Breast epithelium (tissue), 4 donors: ENCODE measurements at regions not wholly inside any gene's neighbourhood (a gene's known extent, or its start where the extent isn't known, plus 50 kb on each side); places are given as distances from the start of the nearest gene placed in this dataset.
"Not testable (repeated sequence)": the region's sequence is repeated elsewhere in the genome, so short reads cannot be mapped to it uniquely, and the experiment has no call there.

Source experiments
- DNase-seq, 2 donors: peaks; one replicate each; pipeline ENCODE4 v3.0.0-alpha.2; 2019; ENCODE audit warnings: low spot score in 2 of 2
- H3K27ac ChIP-seq, 2 donors: fragments of 200-600 bp; sonication (generic) in 1 of 2; one replicate each; pipeline ENCODE4 v1.5.1; 2016 to 2019; ENCODE audit warnings: mild to moderate bottlenecking in 1 of 2
- H3K27me3 ChIP-seq, 2 donors: fragments of 200-600 bp; sonication (generic) in 1 of 2; one replicate each; pipeline versions ENCODE4 v1.5.1 to v1.6.0; 2017 to 2019; ENCODE audit warnings: control low read depth in 1 of 2, mild to moderate bottlenecking in 1 of 2
- H3K36me3 ChIP-seq: fragments of 200-600 bp; one replicate; pipeline ENCODE4 v1.5.1; 2019
- H3K4me1 ChIP-seq, 2 donors: fragments of 200-600 bp; sonication (generic); one replicate each; pipeline ENCODE4 v1.5.1; 2016 to 2019; ENCODE audit warnings: control low read depth in 1 of 2
- H3K4me3 ChIP-seq, 3 donors: fragments of 200-600 bp; sonication (generic); 1 replicate in 2 of 3; 2 replicates in 1 of 3; pipeline ENCODE4 v1.5.1; 2016 to 2019; ENCODE audit warnings: mild to moderate bottlenecking in 3 of 3, moderate library complexity in 2 of 3
- H3K9me3 ChIP-seq, 2 donors: fragments of 200-600 bp; sonication (generic) in 1 of 2; one replicate each; pipeline ENCODE4 v1.5.1; 2016 to 2019; ENCODE audit warnings: control low read depth in 1 of 2
- POLR2A ChIP-seq: fragments of 450-650 bp; IDR thresholded peaks from one replicate; pipeline ENCODE4 v1.6.1; 2016; ENCODE audit warnings: antibody characterized with exemption, mild to moderate bottlenecking, moderate library complexity
- POLR2AphosphoS5 ChIP-seq, 3 donors: sonication (generic); formaldehyde crosslinking; IDR thresholded peaks; one replicate each; pipeline ENCODE4 v1.6.1; 2017; ENCODE audit warnings: antibody characterized with exemption in 3 of 3
- intact Hi-C: fragments of 100-400 bp; cut with DNase I; formaldehyde crosslinking; loops from one replicate; pipeline ENCODE4 v1.15.1; 2023; ENCODE audit warnings: low total_unique reads
- TF ChIP-seq, protein P1 (sequence below), 3 donors: fragments of 450-650 bp; IDR thresholded peaks; one replicate each; pipeline ENCODE4 v1.5.1; 2016 to 2017; ENCODE audit warnings: antibody characterized with exemption in 3 of 3, mild to moderate bottlenecking in 3 of 3, moderate library complexity in 3 of 3

DNA sequence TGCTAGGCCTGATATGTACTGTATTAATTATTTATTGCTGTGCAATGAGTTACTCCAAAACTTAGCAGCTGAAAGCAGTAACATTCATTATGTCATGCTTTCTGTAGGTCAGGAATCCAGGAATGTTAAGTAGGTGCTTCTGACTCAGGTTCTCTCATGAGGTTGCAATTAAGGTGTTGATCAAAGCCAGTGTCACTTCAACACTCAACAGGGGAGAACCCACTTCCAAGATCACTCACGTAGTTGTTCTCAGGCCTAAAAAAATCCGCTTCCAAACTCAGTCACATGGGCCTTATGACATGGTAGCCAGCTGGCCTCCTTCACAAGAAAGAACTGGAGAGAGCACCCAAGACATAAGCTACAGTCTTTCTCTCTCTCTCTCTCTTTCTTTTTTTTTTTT lies 211.1 kb upstream of the NBEA start:
- Histone ChIP-seq H3K27me3 (no peaks in the 10 kb centered on the region), H3K4me1 (no peaks in the 10 kb centered on the region), H3K9me3 (no peaks in the 10 kb centered on the region), H3K36me3 (no peaks in the 10 kb centered on the region), H3K27ac (no peak overlapping the region), H3K4me3 (no peak overlapping the region)
- intact Hi-C loops, result no loop called here
- TF ChIP-seq, protein P1, sequence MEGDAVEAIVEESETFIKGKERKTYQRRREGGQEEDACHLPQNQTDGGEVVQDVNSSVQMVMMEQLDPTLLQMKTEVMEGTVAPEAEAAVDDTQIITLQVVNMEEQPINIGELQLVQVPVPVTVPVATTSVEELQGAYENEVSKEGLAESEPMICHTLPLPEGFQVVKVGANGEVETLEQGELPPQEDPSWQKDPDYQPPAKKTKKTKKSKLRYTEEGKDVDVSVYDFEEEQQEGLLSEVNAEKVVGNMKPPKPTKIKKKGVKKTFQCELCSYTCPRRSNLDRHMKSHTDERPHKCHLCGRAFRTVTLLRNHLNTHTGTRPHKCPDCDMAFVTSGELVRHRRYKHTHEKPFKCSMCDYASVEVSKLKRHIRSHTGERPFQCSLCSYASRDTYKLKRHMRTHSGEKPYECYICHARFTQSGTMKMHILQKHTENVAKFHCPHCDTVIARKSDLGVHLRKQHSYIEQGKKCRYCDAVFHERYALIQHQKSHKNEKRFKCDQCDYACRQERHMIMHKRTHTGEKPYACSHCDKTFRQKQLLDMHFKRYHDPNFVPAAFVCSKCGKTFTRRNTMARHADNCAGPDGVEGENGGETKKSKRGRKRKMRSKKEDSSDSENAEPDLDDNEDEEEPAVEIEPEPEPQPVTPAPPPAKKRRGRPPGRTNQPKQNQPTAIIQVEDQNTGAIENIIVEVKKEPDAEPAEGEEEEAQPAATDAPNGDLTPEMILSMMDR (IDR thresholded peaks at IDR 0.05), result no peak
- TF ChIP-seq POLR2AphosphoS5 (IDR thresholded peaks at IDR 0.05) (no peak), POLR2A (no peak)
- DNase-seq, result no peak

DNA sequence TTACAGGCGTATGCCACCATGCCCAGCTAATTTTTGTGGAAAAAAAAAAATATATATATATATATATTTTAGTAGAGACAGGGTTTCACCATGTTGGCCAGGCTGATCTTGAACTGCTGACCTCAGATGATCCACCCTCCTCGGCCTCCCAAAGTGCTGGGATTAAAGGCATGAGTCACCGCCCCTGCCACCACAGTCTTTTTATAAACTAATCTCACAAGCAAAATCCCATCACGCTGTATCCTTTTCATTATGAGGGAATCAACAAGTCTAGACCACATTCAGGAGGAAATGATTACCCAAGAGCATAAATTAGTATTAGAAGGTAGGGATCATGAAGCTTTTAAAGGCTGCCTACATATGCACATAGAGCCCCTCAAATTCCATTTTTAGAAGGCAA lies 210.6 kb upstream of the NBEA start:
- no peaks in the 10 kb centered on the region for H3K36me3 ChIP-seq
- no peak overlapping the region for H3K4me3 ChIP-seq
- no peaks in the 10 kb centered on the region for H3K9me3 ChIP-seq
- intact Hi-C loops, result no loop called here
- no peaks in the 10 kb centered on the region for H3K4me1 ChIP-seq
- TF ChIP-seq POLR2AphosphoS5 (IDR thresholded peaks at IDR 0.05) (no peak), POLR2A (no peak)
- TF ChIP-seq, protein P1 (IDR thresholded peaks at IDR 0.05), result no peak
- no peaks in the 10 kb centered on the region for H3K27me3 ChIP-seq
- no peak overlapping the region for H3K27ac ChIP-seq
- DNase-seq, result no peak

DNA sequence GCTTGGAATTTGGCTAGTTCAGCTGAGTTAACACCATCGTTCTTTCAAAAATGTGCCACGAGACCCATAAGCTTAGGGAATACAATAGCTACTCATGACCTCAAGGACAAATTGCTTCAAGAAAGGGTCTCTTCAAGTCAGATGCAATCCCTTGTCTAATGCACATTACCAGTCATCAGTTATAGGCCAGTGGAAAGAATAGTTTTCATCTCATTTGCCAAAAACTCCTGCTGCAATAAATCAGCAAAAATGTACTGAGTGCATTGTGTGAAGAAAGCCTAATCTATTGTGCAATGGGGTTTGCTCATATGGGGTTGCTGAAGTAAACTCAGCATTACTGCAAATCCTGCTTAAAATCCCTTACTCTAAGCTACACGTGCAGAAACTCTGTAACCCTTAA lies 208.3 kb upstream of the NBEA start:
- Histone ChIP-seq H3K36me3 (no peaks in the 10 kb centered on the region), H3K27ac (no peak overlapping the region), H3K4me1 (no peaks in the 10 kb centered on the region), H3K27me3 (no peaks in the 10 kb centered on the region), H3K9me3 (no peaks in the 10 kb centered on the region), H3K4me3 (no peak overlapping the region)
- DNase-seq, result no peak
- intact Hi-C loops, result no loop called here
- TF ChIP-seq, protein P1 (IDR thresholded peaks at IDR 0.05), result no peak
- TF ChIP-seq POLR2AphosphoS5 (IDR thresholded peaks at IDR 0.05) (no peak), POLR2A (no peak)

DNA sequence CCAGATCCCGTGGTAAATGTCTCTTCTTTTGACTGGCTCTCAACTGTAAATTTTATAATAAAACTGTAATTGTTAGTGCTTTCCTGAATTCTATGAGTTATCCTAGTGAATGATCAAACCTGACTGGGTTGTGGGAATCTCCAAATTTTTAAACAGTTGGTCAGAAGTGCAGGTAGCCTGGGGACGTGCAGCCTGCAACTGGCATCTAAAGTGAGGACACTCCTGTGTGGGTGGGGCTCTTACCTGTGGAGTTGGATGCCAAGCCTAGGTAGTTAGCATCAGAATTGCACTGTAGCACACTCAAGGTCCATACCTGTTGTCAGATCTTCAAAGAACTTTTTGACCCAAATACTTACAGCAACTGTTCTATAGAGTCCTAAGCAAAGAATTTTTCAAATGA lies 207.1 kb upstream of the NBEA start:
- no peaks in the 10 kb centered on the region for H3K36me3 ChIP-seq
- H3K4me3 ChIP-seq, result no peak overlapping the region
- no peak for DNase-seq
- no peak overlapping the region for H3K27ac ChIP-seq
- no peaks in the 10 kb centered on the region for H3K27me3 ChIP-seq
- TF ChIP-seq, protein P1 (IDR thresholded peaks at IDR 0.05), result no peak
- TF ChIP-seq POLR2A, result no peak
- TF ChIP-seq POLR2AphosphoS5 (IDR thresholded peaks at IDR 0.05), result no peak
- H3K9me3 ChIP-seq, result no peaks in the 10 kb centered on the region
- H3K4me1 ChIP-seq, result no peaks in the 10 kb centered on the region
- intact Hi-C loops, result no loop called here

DNA sequence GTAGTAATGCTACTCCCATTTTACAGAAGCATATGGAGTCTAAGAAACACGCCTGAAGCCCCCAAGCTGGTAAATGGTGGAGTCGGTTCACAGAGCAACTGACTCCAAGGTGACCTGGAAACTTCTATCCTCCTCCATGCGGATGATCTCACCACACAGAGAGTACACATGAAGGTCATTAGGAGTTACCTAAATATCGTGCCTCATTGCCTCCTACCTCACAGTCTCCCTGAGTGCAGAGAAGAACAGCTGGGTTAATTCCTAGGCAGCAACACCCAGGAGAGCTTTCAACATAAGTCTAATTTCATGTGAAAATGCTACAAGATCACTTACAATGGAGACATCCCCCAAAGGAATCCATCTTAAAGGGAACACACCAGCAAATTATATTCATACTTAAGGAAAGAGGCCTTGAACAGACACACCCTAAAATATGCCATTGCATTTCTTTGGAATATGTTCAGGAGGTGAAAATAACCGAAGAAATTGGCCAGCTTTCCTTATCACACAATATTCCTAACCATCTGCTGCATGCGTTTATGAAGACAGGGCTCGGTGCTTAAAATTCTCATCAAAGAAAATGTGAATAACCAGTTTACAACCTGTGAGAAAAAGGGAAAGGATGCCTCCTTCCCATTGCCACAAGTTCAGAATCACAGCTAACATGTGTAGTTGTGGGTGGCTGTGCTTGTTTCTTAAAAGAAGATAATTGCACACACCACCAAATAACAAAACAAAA lies 203.6 kb upstream of the NBEA start:
- intact Hi-C loops, result no loop called here
- H3K27ac ChIP-seq, result no peak overlapping the region

DNA sequence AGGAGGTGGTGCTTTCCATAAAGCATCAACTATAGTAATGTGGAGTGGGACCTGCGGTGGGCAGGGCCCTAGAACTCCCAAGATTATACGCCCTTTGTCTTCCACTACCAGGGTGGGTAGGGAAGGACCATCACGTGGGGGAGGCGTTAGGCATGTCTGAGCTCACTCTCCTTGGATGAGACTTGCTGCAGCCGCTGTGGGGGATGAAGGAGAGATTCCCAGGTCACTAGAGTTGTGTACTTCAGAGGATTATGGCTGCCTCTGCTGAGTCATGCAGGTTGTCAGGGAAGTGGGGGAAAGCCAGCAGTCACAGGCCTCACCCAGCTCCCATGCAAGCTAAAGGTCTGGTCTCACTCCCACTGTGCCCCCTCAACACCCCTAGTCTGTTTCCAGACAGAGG lies 195.0 kb upstream of the NBEA start:
- H3K27ac ChIP-seq, intact Hi-C loops, DNase-seq, H3K36me3 ChIP-seq, H3K4me3 ChIP-seq, H3K27me3 ChIP-seq, H3K9me3 ChIP-seq, H3K4me1 ChIP-seq: not testable (repeated sequence)

More for the DNA sequence above, 203.6 kb upstream of the NBEA start:
- TF ChIP-seq POLR2A, result no peak
- TF ChIP-seq, protein P1 (IDR thresholded peaks at IDR 0.05), result no peak
- no peak for TF ChIP-seq POLR2AphosphoS5 (IDR thresholded peaks at IDR 0.05)
- Histone ChIP-seq H3K36me3 (no peaks in the 10 kb centered on the region), H3K4me1 (no peaks in the 10 kb centered on the region), H3K9me3 (no peaks in the 10 kb centered on the region), H3K4me3 (no peak overlapping the region), H3K27me3 (no peaks in the 10 kb centered on the region)
- no peak for DNase-seq
